HG02973 (cell line): ENCODE measurements at regions not wholly inside any gene's neighbourhood (a gene's known extent, or its start where the extent isn't known, plus 50 kb on each side); places are given as distances from the start of the nearest gene placed in this dataset.
A peak's percentile ranks its signal among the peaks of the same experiment; 100 is the strongest.
"Not testable (repeated sequence)": the region's sequence is repeated elsewhere in the genome, so short reads cannot be mapped to it uniquely, and the experiment has no call there.

ENCODE experiments used
- ATAC-seq: cut with Tn5 transposase; IDR thresholded peaks from one replicate; pipeline ENCODE4 v1.9.1; 2021; ENCODE audit warnings: moderate library complexity; ENCODE audit not compliant: unreplicated experiment

GRCh38 chr1:72442262-72442661, 159.9 kb upstream of the NEGR1 start:
- ATAC-seq = no peak

DNA sequence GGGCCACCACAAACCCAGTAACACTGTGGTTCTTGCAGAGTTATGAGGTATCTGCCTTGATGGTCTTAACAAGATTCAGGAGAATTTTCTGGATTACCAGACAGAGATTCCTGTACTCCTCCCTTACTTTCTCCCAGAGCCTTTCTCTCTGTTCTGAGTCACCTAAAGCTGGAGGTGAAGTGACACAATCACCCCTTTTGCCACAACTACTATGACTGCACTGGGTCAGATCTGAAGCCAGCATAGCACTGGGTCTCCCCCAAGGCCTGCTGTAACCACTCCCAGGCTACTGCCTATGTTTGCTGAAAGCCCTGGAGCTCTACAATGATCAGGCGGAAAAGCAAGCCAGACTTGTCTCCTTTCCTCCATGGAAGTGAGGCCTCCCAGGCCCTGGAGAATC, 156.7 kb upstream of the NEGR1 start:
- no peak for ATAC-seq

- ATAC-seq = no peak
These were observed 155.9 kb upstream of the NEGR1 start for GRCh38 chr1:72438270-72438669.

DNA sequence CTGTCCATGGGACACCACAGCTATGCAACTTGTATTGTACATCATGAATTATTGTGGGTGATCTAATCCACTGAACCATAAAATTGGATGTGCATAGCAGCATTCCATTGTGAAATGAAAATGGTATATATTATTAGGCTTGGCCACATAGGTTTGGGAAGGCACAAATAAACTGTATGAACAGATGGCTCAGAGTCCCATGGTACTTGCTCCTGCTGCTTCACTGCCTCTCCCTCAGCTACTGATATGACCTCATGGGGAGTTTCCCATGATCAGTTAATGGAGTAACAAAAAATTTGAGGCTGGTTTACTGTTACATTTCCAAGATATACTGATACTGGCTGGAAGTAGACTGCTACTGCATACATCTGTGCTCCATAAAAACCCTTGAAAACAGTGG, 152.7 kb upstream of the NEGR1 start:
- peak; percentile 66 for ATAC-seq

DNA sequence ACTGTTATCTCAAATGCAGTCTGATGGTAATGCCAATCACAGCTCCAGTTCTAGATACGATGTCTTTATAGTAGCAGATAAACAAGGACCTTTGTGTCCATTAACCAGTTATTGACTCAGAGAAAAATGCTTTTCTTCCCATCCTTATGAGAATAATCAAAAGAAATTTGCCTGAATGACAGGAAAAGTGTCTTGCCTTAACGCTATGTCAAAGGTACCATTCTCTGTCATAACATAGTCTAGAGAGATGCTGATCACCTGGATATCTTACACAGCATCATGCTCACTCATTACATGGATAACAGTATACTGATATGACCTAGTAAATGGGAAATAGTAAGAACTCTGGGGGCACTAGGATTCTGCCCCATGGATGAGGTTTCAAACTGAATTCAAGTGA, 151.7 kb upstream of the NEGR1 start:
- peak; percentile 4 for ATAC-seq

DNA sequence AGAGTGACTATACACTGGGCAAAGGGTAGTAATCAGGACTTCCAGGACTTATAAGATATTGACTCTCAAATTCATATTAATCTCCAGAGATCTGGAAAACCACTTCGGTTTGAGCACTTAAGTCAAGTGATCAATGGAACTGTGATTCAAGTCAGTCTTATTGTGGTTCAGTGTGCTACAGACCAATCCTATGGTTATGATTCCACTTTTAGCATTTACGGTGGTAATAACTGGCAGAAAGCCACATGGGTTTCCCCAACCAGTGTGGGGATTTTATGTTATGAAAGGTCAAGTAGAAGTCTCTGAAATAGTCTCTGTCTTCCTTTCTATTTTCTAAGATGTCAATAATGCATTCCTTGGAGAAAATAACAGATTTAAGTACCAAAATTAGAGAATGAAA, 151.3 kb upstream of the NEGR1 start:
- ATAC-seq = peak; percentile 60

- peak; percentile 56 for ATAC-seq
These were observed 150.4 kb upstream of the NEGR1 start for GRCh38 chr1:72432645-72433267.

DNA sequence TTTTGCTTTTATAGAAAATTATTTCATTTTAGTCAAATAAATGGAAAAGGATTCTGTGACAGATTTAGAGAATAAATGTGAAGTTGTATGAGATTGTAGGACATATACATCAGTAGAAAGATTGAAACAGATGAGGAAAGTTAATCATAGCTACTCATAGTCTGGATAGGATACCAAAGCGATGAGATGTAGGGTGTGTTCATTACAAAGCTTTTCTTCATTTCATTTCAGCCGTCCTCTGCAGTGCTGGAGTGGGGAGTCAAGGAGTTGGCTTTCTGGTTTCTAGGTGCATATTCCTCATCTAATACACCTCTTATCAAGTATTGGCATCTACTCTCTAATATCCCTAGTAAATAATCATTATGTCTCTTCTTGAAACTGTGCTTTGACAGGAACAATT, 149.5 kb upstream of the NEGR1 start:
- no peak for ATAC-seq

DNA sequence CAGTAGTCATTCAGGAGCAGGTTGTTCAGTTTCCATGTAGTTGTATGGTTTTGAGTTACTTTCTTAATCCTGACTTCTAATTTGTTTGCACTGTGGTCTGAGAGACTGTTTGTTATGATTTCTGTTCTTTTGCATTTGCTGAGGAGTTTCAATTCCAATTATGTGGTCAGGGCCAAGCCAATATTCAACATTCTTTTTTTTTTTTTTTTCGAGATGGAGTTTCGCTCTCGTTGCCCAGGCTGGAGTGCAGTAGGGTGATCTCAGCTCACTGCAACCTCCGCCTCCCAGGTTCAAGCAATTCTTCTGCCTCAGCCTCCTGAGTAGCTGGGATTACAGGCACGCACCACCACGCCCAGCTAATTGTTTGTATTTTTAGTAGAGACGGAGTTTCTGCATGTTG, 145.9 kb upstream of the NEGR1 start:
- not testable (repeated sequence) for ATAC-seq

DNA sequence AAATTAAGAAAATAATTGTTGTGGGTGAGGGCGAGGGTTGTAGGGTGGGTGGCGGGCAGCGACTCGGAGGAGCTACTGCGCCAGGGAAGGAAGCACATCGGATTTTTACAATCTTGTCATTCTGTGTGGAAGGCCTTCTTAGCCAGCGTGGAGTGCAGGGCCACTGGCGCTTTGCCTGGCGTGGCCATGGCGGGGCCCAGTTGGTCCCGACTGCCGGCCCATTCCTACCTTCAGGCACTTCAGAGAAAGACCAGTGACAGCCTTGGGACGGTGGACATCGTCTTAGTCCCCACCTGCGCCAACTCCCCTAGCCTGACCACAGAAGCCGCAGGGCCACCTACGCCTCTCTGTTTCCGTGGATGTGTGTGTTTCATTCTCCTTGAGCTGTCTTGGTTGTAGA, 136.9 kb upstream of the NEGR1 start:
- ATAC-seq = no peak

- no peak for ATAC-seq
These were observed 129.9 kb upstream of the NEGR1 start for GRCh38 chr1:72412286-72412685.

DNA sequence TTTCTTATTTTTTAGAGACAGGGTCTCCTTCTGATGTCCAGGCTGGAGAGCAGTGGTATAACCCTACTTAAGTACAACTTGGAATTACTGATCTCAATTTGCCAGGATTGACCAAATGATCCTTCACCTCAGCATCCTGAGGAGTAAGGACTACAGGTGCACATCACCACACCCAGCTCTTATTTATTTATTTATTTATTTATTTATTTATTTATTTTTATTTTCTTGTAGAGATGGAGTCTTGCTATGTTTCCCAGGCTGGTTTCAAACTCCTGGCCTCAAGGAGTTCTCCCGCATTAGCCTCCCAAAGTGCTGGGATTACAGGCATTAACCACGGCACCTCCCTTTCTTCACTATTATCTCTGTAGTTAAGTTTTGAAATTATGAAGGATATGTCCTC, 117.5 kb upstream of the NEGR1 start:
- ATAC-seq = no peak

DNA sequence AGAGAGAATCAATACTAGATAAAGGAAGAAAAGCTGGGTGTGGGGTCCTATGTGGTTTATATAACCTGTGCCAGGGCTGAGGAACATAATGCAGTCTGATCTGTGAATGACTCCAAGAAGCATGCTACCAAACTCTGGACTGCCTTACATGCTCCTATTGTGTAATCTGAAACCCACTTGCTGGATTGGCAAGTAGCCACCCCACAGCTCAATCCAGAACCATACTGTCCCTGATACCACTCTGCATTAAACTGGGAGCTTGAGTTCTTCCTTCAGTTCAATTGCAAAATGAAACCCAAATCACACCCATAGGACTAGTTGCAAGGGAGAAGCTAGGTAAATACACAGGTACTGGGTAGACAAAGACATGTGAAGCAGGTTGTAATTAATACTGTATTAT, 115.4 kb upstream of the NEGR1 start:
- ATAC-seq = no peak

GRCh38 chr1:72394457-72394856, 112.1 kb upstream of the NEGR1 start:
- ATAC-seq = no peak

- ATAC-seq = no peak
These were observed 96.7 kb upstream of the NEGR1 start for GRCh38 chr1:72379072-72379471.

GRCh38 chr1:72375226-72375625, 92.9 kb upstream of the NEGR1 start:
- ATAC-seq = no peak

DNA sequence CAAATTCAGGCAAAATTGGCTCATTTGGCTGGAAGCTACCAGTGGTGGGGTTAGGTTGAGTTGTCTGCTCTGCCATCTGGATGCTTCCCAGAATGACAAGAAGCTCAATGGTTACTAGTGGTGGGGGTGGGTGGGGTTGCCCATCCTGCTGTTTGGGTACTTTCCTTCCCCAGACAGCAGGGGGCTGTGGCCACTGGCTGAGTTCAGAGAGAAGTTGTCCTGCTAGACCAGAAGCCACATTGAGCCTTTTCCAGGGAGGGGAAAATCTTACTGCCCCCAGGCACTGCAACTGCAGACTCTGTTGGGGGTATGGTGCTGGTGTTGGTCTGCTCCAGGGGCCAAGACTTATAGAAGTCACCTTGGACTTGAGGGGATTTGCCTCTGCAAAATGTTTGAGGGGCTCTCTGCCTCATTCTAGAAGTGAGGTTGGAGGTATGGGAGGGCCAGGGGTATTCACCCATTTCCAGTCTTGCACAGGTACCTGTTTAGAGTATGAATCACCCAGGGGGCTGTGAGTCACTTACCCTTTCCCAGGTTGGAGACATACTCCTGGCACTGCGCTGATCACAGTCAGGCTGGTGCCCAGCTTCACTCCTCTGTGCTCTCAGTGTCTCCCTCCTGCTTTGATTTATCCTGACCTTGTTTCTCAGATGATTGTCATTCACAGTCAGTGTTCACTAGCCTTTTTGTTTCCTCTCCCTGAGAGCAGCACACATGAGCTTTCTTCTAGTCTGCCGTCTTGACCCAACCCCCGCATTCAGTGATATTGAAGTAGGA, 89.1 kb upstream of the NEGR1 start:
- ATAC-seq = no peak

DNA sequence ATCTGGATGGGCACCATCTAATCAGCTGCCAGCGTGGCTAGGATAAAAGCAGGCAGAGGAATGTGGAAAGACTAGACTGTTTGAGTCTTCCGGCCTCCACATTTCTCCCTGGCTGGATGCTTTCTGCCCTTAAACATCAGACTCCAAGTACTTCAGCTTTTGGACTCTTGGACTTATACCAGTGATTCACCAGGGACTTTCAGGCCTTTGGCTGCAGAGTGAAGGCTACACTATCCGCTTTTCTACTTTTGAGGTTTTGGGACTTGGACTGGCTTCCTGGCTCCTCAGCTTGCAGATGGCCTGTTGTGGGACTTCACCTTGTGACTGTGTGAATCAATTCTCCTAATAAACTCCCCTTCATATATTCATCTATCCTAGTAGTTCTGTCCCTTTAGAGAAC, 88.5 kb upstream of the NEGR1 start:
- not testable (repeated sequence) for ATAC-seq

DNA sequence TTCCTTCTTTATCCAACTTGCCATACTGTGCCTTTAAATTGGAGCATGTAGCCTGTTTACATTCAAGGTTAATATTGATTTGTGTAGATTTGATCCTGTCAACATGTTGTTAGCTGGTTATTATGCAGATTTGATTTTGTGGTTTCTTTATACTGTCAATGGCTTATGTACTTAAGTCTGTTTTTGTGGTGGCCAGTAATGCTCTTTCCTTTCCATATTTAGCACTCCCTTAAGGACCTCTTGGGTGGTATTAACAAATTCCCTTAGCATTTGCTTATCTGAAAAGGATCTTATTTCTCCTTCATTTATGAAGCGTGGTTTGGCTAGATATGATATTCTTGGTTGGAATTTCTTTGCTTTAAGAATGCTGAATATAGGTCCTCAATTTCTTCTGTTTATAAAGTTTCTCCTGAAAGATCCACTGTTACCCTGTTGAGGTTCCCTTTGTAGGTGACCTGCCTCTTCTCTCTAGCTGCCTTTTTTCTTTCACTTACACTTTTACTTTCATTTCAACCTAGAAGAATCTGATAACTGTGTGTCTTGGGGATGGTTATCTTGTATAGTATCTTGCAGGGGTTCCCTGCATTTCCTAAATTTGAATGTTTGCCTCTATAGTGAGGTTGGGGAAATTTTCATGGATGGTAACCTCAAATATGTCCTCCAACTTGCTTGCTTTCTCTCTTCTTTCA, 86.9 kb upstream of the NEGR1 start:
- no peak for ATAC-seq

- no peak for ATAC-seq
These were observed 84.1 kb upstream of the NEGR1 start for GRCh38 chr1:72366466-72366865.

DNA sequence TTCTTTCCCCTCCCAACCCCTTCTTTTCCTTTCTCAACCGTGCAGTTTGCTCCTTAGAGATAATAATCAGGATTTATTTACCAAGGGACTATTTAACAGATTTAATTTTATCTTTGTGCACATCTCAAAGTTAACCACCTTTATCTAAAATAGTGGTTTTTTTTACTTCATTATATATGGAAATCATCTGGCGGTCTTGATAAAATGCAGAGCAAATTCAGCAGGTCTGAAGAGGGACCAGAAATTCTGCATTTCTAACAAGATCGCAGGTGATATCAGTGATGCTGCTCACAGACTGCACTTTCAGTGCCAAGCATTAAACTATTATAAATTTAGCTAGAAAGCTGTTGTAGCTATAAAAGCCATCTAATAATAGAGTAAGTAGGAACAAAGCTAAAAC, 83.4 kb upstream of the NEGR1 start:
- ATAC-seq = no peak

GRCh38 chr1:72362538-72362937, 80.2 kb upstream of the NEGR1 start:
- no peak for ATAC-seq
